B cell (primary cell): ENCODE measurements at regions not wholly inside any gene's neighbourhood (a gene's known extent, or its start where the extent isn't known, plus 50 kb on each side); places are given as distances from the start of the nearest gene placed in this dataset.

Experiments
- EZH2 ChIP-seq: IDR thresholded peaks from 2 replicates; pipeline ENCODE4 v1.6.1; 2012; ENCODE audit warnings: borderline replicate concordance, low read depth, mild to moderate bottlenecking, moderate library complexity, low read length; ENCODE audit not compliant: insufficient read depth, poor library complexity, severe bottlenecking
- TF ChIP-seq, protein P1 (sequence below): fragments of 200-600 bp; IDR thresholded peaks from one replicate; pipeline ENCODE4 v1.8.0; 2022; ENCODE audit warnings: antibody characterized with exemption, mild to moderate bottlenecking

DNA sequence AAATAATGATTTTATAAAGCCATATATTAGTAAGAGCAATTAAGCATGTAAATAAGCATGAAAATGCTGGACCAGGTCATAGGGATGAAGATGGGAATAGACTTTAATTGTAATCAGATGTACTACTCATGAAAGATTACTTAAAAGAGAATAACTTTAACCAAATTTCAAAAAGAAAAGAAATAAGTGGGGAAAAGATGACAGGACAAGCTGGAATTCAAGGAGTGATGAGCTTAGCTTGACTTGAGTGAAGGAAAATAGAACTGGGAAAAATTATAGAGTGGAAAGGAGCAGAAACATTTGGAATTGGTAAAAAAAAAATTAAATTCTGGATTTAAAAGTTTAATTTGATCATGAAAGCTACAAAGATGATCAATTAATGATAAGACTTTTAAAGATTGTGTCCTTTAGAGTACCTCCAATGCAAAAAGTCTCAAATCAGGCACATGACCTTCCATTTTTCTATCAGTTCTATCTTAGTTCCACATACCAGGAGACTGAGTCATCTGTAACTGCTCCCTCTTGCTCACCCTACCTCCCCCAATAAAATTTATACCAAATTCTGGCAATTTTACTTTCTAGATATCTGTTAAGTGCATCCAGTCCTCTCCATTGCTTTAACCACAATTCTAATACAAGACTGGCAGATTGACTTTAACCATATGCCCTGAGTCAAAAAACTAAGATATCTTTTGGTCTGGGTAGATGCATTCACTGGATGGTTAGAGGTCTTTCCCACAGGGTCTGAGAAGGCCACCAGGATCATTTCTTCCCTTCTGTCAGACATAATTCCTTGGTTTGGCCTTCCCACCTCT is 56.4 kb upstream of the SLIT2 start:
- TF ChIP-seq, protein P1, sequence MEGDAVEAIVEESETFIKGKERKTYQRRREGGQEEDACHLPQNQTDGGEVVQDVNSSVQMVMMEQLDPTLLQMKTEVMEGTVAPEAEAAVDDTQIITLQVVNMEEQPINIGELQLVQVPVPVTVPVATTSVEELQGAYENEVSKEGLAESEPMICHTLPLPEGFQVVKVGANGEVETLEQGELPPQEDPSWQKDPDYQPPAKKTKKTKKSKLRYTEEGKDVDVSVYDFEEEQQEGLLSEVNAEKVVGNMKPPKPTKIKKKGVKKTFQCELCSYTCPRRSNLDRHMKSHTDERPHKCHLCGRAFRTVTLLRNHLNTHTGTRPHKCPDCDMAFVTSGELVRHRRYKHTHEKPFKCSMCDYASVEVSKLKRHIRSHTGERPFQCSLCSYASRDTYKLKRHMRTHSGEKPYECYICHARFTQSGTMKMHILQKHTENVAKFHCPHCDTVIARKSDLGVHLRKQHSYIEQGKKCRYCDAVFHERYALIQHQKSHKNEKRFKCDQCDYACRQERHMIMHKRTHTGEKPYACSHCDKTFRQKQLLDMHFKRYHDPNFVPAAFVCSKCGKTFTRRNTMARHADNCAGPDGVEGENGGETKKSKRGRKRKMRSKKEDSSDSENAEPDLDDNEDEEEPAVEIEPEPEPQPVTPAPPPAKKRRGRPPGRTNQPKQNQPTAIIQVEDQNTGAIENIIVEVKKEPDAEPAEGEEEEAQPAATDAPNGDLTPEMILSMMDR = no peak
- TF ChIP-seq EZH2 = no peak
